ENCODE measurements at regions not wholly inside any gene's neighbourhood (a gene's known extent, or its start where the extent isn't known, plus 50 kb on each side); places are given as distances from the start of the nearest gene placed in this dataset.

DNA sequence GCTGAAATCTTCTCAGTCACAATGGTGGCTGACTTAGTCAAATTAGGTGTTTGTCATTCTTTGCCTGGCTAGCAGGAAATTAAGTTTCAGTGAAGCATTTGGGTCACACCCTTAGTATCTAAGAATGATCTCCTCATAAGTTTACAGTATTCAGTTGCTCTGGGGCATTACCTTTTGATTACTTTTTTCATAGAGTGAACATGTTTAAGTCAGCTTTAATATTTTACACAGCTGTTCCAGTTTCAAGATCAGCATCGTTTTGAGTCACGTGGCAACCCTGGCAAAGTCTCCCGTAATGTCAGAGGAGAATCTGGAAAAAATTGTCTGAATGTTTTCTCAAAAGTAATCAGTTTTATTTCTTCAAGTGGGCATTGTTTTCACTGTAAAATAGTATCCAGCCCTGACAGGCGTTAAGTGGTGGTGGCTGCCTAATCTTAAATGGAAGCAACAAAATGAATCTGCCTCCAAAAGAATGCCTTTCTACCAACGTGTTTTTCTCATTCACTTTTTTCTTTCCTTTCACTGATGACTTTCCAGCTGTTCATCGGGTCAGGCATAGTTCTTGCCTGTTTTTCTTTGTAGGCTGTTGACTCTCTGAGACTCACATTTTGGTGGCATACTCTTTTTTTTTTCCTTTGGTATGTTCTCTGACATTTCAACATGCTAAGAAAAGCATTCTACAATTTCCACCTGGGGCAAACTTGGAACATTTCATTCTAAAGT lies 319.6 kb upstream of the TCF4 start:
- TF ChIP-seq SIN3A (IDR thresholded peaks at IDR 0.05; ENCODE audit: borderline replicate concordance, insufficient read depth, low read length) (no peak), FOXP2 (optimal IDR thresholded peaks at IDR 0.05; ENCODE audit: borderline replicate concordance, extremely low read depth, extremely low read length, insufficient read depth) (no peak), TAF1 (IDR thresholded peaks at IDR 0.05; ENCODE audit: borderline replicate concordance, insufficient read depth, low read length) (no peak)

- TF ChIP-seq FOXP2 (optimal IDR thresholded peaks at IDR 0.05; ENCODE audit: borderline replicate concordance, extremely low read depth, extremely low read length, insufficient read depth) = no peak
These were observed 318.5 kb upstream of the TCF4 start for GRCh38 chr18:55906536-55906935.

DNA sequence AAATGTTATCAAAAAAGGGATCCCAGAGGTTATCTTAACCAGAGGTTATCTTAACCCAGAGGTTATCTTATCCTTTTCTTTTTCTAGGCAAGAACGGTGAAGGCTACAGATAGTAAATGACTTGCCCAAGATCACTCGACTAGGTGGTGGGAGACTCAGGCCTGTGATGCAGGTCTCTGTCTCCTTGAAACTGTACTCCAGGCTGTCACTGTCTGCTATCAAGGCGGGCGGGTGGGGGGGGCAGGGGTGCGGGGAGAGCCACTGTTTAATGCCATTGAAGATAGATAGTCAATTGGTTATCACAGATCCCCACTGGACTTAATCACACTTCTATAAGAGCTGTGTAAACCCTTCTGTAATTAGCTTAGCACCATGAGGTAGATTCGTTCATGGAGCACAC lies 315.9 kb upstream of the TCF4 start:
- TF ChIP-seq SIN3A (IDR thresholded peaks at IDR 0.05; ENCODE audit: borderline replicate concordance, insufficient read depth, low read length) = no peak
- TF ChIP-seq, protein P1, sequence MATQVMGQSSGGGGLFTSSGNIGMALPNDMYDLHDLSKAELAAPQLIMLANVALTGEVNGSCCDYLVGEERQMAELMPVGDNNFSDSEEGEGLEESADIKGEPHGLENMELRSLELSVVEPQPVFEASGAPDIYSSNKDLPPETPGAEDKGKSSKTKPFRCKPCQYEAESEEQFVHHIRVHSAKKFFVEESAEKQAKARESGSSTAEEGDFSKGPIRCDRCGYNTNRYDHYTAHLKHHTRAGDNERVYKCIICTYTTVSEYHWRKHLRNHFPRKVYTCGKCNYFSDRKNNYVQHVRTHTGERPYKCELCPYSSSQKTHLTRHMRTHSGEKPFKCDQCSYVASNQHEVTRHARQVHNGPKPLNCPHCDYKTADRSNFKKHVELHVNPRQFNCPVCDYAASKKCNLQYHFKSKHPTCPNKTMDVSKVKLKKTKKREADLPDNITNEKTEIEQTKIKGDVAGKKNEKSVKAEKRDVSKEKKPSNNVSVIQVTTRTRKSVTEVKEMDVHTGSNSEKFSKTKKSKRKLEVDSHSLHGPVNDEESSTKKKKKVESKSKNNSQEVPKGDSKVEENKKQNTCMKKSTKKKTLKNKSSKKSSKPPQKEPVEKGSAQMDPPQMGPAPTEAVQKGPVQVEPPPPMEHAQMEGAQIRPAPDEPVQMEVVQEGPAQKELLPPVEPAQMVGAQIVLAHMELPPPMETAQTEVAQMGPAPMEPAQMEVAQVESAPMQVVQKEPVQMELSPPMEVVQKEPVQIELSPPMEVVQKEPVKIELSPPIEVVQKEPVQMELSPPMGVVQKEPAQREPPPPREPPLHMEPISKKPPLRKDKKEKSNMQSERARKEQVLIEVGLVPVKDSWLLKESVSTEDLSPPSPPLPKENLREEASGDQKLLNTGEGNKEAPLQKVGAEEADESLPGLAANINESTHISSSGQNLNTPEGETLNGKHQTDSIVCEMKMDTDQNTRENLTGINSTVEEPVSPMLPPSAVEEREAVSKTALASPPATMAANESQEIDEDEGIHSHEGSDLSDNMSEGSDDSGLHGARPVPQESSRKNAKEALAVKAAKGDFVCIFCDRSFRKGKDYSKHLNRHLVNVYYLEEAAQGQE (IDR thresholded peaks at IDR 0.05; ENCODE audit: insufficient read depth in 1 of 2, low read depth in 2 of 2, low read length in 2 of 2) = no peak
- TF ChIP-seq POLR2AphosphoS5 (IDR thresholded peaks at IDR 0.05; ENCODE audit: low read depth, low read length) = no peak
- no peak for TF ChIP-seq TAF1 (IDR thresholded peaks at IDR 0.05; ENCODE audit: borderline replicate concordance, insufficient read depth, low read length)

GRCh38 chr18:55900380-55900779 lies 312.4 kb upstream of the TCF4 start:
- TF ChIP-seq TAF1 (IDR thresholded peaks at IDR 0.05; ENCODE audit: borderline replicate concordance, insufficient read depth, low read length) (no peak), SIN3A (IDR thresholded peaks at IDR 0.05; ENCODE audit: borderline replicate concordance, insufficient read depth, low read length) (no peak), POLR2AphosphoS5 (IDR thresholded peaks at IDR 0.05; ENCODE audit: low read depth, low read length) (no peak), FOXP2 (optimal IDR thresholded peaks at IDR 0.05; ENCODE audit: borderline replicate concordance, extremely low read depth, extremely low read length, insufficient read depth) (no peak)
- TF ChIP-seq, protein P1 (IDR thresholded peaks at IDR 0.05; ENCODE audit: insufficient read depth in 1 of 2, low read depth in 2 of 2, low read length in 2 of 2) = no peak

GRCh38 chr18:55897091-55897689 lies 309.2 kb upstream of the TCF4 start:
- TF ChIP-seq POLR2AphosphoS5 (IDR thresholded peaks at IDR 0.05; ENCODE audit: low read depth, low read length) (no peak), FOXP2 (optimal IDR thresholded peaks at IDR 0.05; ENCODE audit: borderline replicate concordance, extremely low read depth, extremely low read length, insufficient read depth) (no peak), SIN3A (IDR thresholded peaks at IDR 0.05; ENCODE audit: borderline replicate concordance, insufficient read depth, low read length) (no peak), TAF1 (IDR thresholded peaks at IDR 0.05; ENCODE audit: borderline replicate concordance, insufficient read depth, low read length) (no peak)
- TF ChIP-seq, protein P1 (IDR thresholded peaks at IDR 0.05; ENCODE audit: insufficient read depth in 1 of 2, low read depth in 2 of 2, low read length in 2 of 2) = no peak

DNA sequence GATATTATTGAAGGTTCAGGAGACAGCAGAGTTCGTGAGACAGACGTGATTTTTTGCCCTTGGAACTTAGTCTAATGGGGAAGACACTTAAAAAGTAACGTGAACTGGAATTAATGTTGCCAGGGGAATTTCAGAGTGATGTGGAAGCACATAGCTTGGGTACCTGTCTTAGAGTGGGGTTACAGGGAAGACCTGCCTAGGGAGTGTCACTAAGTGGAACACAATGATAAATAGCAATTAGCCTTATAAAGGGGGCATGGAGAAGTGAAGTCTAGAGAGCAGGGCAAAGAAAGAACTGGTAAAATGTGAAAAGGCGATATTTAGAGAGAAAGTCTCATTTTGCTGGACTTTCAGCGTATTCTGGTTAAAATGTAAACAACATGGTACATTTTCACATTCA lies 306.0 kb upstream of the TCF4 start:
- TF ChIP-seq FOXP2 (optimal IDR thresholded peaks at IDR 0.05; ENCODE audit: borderline replicate concordance, extremely low read depth, extremely low read length, insufficient read depth) = no peak
- TF ChIP-seq, protein P1 (IDR thresholded peaks at IDR 0.05; ENCODE audit: insufficient read depth in 1 of 2, low read depth in 2 of 2, low read length in 2 of 2) = no peak
- TF ChIP-seq TAF1 (IDR thresholded peaks at IDR 0.05; ENCODE audit: borderline replicate concordance, insufficient read depth, low read length) = no peak

Data from PFSK-1 (cell line).